ENCODE measurements at regions not wholly inside any gene's neighbourhood (a gene's known extent, or its start where the extent isn't known, plus 50 kb on each side); places are given as distances from the start of the nearest gene placed in this dataset.

- in situ Hi-C loops (cut with MboI) (no loop called here), intact Hi-C loops (cut with micrococcal nuclease) (no loop called here)
- Histone ChIP-seq H4K20me1 (replicated peaks; ENCODE audit: control insufficient read depth, insufficient read depth, low read length) (no peaks in the 10 kb centered on the region), H3K27ac (ENCODE audit: extremely low read depth, low read depth, low read length) (no peak overlapping the region), H3K79me2 (ENCODE audit: control insufficient read depth, insufficient read depth, low read length) (no peaks in the 10 kb centered on the region), H3K4me3 (no peak overlapping the region), H3K36me3 (ENCODE audit: control insufficient read depth, insufficient read depth, low read length) (no peaks in the 10 kb centered on the region), H3K9ac (ENCODE audit: insufficient read depth in 1 of 2, low read depth in 2 of 2, low read length in 2 of 2) (no peak overlapping the region), H3K9me1 (ENCODE audit: control insufficient read depth, insufficient read depth, low read length) (no peaks in the 10 kb centered on the region), H3K4me1 (replicated peaks in 1 of 2; ENCODE audit: control insufficient read depth in 2 of 2, insufficient read depth in 2 of 2, low read length in 2 of 2) (no peaks in the 10 kb centered on the region), H3K27me3 (ENCODE audit: control insufficient read depth in 2 of 2, insufficient read depth in 2 of 2, low read length in 2 of 2) (no peaks in the 10 kb centered on the region), H2AFZ (ENCODE audit: low read depth, low read length) (no peak overlapping the region), H3K9me3 (replicated peaks; ENCODE audit: control insufficient read depth, insufficient read depth, low read depth, low read length) (no peaks in the 10 kb centered on the region), H3K4me2 (ENCODE audit: insufficient read depth, low read length) (no peak overlapping the region)
- POLR2A ChIA-PET: no interaction called here
- CTCF ChIA-PET (ENCODE audit: low intra/inter-chr PET ratio): no interaction called here
- no peak for FAIRE-seq
- no TSS peak for BruUV-seq (replicated peaks)
- no peak for DNase-seq (ENCODE audit: extremely low read depth in 1 of 4, low spot score in 3 of 4)
- no peak for ATAC-seq
- WGBS (ENCODE audit: insufficient coverage, low coverage, missing lambda C conversion rate): 7% methylated on average over 4 of the region's 4 CpGs
- TF ChIP-seq ZBTB40 (IDR thresholded peaks at IDR 0.05) (no peak), ZBTB40 (CRISPR knock-in tag; IDR thresholded peaks at IDR 0.05) (no peak)
Measured at GRCh38 chr17:69761767-69762321, 313.2 kb upstream of the KCNJ16 start.

Measured in K562 (cell line).